Adrenal gland (tissue), 9 donors: ENCODE measurements at regions not wholly inside any gene's neighbourhood (a gene's known extent, or its start where the extent isn't known, plus 50 kb on each side); places are given as distances from the start of the nearest gene placed in this dataset.

Experiments used
- DNase-seq, 7 donors: peaks; one replicate each; pipeline ENCODE4 v3.0.0-alpha.2; 2019 to 2020
- H3K27ac ChIP-seq, 5 donors: fragments of 200-600 bp; sonication (generic) in 4 of 5; 1 replicate in 3 of 5; 2 replicates in 2 of 5; pipeline versions ENCODE4 v1.5.1 to v1.8.0; 2016 to 2020; ENCODE audit warnings: mild to moderate bottlenecking in 1 of 5
- H3K27me3 ChIP-seq: fragments of 200-600 bp; 2 replicates; pipeline ENCODE4 v1.8.0; 2021
- H3K36me3 ChIP-seq, 2 donors: fragments of 200-600 bp; replicated peaks in 1 of 2; 1 replicate in 1 of 2; 2 replicates in 1 of 2; pipeline versions ENCODE4 v1.5.1 to v1.8.0; 2018 to 2022
- H3K4me1 ChIP-seq, 2 donors: fragments of 200-600 bp; replicated peaks in 1 of 2; 1 replicate in 1 of 2; 2 replicates in 1 of 2; pipeline versions ENCODE4 v1.5.1 to v1.8.0; 2018 to 2021
- H3K4me3 ChIP-seq, 4 donors: fragments of 200-600 bp; sonication (generic) in 3 of 4; one replicate each; pipeline ENCODE4 v1.5.1; 2016 to 2018
- H3K9me3 ChIP-seq, 3 donors: fragments of 200-600 bp; sonication (generic) in 1 of 3; replicated peaks in 1 of 3; 1 replicate in 2 of 3; 2 replicates in 1 of 3; pipeline versions ENCODE4 v1.5.1 to v1.8.0; 2016 to 2021
- CTCF ChIP-seq, 6 experiments: fragments of 450-650 bp in 4 of 6; fragments of 200-600 bp in 2 of 6; sonication (generic) in 1 of 6; IDR thresholded peaks; 1 replicate in 5 of 6; 2 replicates in 1 of 6; pipeline versions ENCODE4 v1.5.1 to v1.8.0; 2016 to 2021; ENCODE audit warnings: antibody characterized with exemption in 6 of 6, mild to moderate bottlenecking in 2 of 6, moderate library complexity in 1 of 6
- POLR2A ChIP-seq, 2 donors: fragments of 450-650 bp; IDR thresholded peaks; one replicate each; pipeline ENCODE4 v1.6.1; 2017; ENCODE audit warnings: antibody characterized with exemption in 2 of 2, mild to moderate bottlenecking in 2 of 2, moderate library complexity in 1 of 2
- WGBS, 4 donors: extraction: QIAGEN DNeasy Blood & Tissue Kit in 2 of 4; methylation state at CpG; one replicate each; pipeline versions ENCODE4 v1.1.5 to v1.1.7; 2013 to 2017; 5-methylcytosine and 5-hydroxymethylcytosine counted together
- intact Hi-C, 2 donors: fragments of 100-400 bp; cut with DNase I; formaldehyde crosslinking; loops; one replicate each; pipeline versions ENCODE4 v1.14.1 to v1.15.0; 2022 to 2023
- donor health status: healthy with polysubstance abuse.
- donor health status: Bipolar disorder and iron deficiency.
- donor health status: DM: yes; HTN: yes; CAD: no.
- donor health status: DM: no; HTN: no; CAD: no.
- donor health status: DM: no; HTN: no; CAD: no.

GRCh38 chr6:169341706-169342105, 88.1 kb upstream of the THBS2 start:
- WGBS, 4 donors = 86 to 92% (median 87%) methylated on average over 5 of the region's 5 CpGs
- Histone ChIP-seq H3K4me3 (no peak overlapping the region), H3K27ac (no peak overlapping the region), H3K27me3 (no peaks in the 10 kb centered on the region), H3K36me3 (no peaks in the 10 kb centered on the region), H3K4me1 (no peaks in the 10 kb centered on the region), H3K9me3 (no peaks in the 10 kb centered on the region)
- DNase-seq = no peak
- intact Hi-C loops = no loop called here
- no peak for TF ChIP-seq CTCF (IDR thresholded peaks at IDR 0.05)
- TF ChIP-seq POLR2A (IDR thresholded peaks at IDR 0.05) = no peak

- TF ChIP-seq POLR2A (IDR thresholded peaks at IDR 0.05) (no peak), CTCF (IDR thresholded peaks at IDR 0.05) (no peak)
- Histone ChIP-seq H3K4me1 (no peaks in the 10 kb centered on the region), H3K27me3 (no peaks in the 10 kb centered on the region), H3K36me3 (no peaks in the 10 kb centered on the region), H3K27ac (no peak overlapping the region), H3K4me3 (no peak overlapping the region), H3K9me3 (no peaks in the 10 kb centered on the region)
- 92 to 98% (median 96%) methylated on average over 5 to 7 of the region's 7 CpGs for whole genome bisulfite sequencing, 4 donors
- DNase-seq = no peak
- intact Hi-C loops = no loop called here
These were observed 87.4 kb upstream of the THBS2 start for GRCh38 chr6:169341065-169341464.

- intact Hi-C loops = no loop called here
These were observed 86.7 kb upstream of the THBS2 start for GRCh38 chr6:169340395-169340794.

DNA sequence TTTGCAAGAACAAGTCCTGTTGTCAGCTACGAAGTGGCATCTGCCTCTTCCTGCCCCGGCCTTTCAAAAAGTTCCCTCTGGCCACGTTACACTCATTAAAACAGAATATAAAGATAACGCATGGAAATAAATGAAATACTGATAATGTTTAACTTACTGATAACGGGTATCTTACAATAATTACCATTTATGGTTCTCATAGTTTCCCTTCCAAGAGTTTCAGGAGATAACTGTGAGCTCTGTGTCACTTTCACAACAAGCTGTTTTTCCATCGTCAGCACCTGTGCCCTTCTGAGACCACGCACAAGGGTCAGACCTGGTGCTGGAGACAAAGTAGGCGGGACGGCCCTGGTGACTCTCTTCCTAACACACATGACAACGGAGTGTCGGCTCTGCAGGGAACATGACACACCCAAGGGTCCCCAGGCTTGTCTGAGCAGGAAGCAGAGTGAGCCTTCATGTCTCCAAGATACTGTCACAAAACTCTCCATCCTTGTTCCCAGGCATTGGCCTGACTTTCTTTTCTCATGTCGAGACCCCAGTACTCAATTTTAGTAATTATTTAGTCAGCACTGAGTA, 86.2 kb upstream of the THBS2 start:
- Histone ChIP-seq H3K4me1 (no peaks in the 10 kb centered on the region), H3K9me3 (no peaks in the 10 kb centered on the region), H3K4me3 (no peak overlapping the region), H3K27me3 (no peaks in the 10 kb centered on the region), H3K36me3 (no peaks in the 10 kb centered on the region), H3K27ac (peak overlapping the region in 1 of 5 donors; percentile 64)
- no peak for TF ChIP-seq POLR2A (IDR thresholded peaks at IDR 0.05)
- no peak for TF ChIP-seq CTCF (IDR thresholded peaks at IDR 0.05)
- DNase-seq = no peak
- intact Hi-C loops = no loop called here
- 85 to 91% (median 89%) methylated on average over 11 to 12 of the region's 12 CpGs for WGBS, 4 donors

More at GRCh38 chr6:169340395-169340794, 86.7 kb upstream of the THBS2 start:
- H3K27ac ChIP-seq = peak overlapping the region in 1 of 5 donors; percentile 64
- peak; percentile 50 to 85 (median 76) for DNase-seq
- TF ChIP-seq POLR2A (IDR thresholded peaks at IDR 0.05) (no peak), CTCF (IDR thresholded peaks at IDR 0.05) (no peak)
- H3K4me3 ChIP-seq = no peak overlapping the region
- no peaks in the 10 kb centered on the region for H3K27me3 ChIP-seq
- no peaks in the 10 kb centered on the region for H3K4me1 ChIP-seq
- 74 to 100% (median 75%) methylated on average over 1 to 20 of the region's 20 CpGs; no CpG with 5 or more reads in 1 of the 4 donors for WGBS, 4 donors
- H3K9me3 ChIP-seq = no peaks in the 10 kb centered on the region
- no peaks in the 10 kb centered on the region for H3K36me3 ChIP-seq
